Stomach (tissue), 4 donors: ENCODE measurements at regions not wholly inside any gene's neighbourhood (a gene's known extent, or its start where the extent isn't known, plus 50 kb on each side); places are given as distances from the start of the nearest gene placed in this dataset.

ENCODE experiments used
- EP300 ChIP-seq: sonication (generic); formaldehyde crosslinking; IDR thresholded peaks from one replicate; pipeline ENCODE4 v1.6.1; 2017; ENCODE audit warnings: antibody characterized with exemption
- POLR2A ChIP-seq, 4 donors: fragments of 450-650 bp; IDR thresholded peaks; one replicate each; pipeline ENCODE4 v1.6.1; 2016; ENCODE audit warnings: antibody characterized with exemption in 4 of 4, control low read depth in 2 of 4, mild to moderate bottlenecking in 1 of 4, moderate library complexity in 1 of 4
- POLR2AphosphoS5 ChIP-seq, 3 donors: sonication (generic); formaldehyde crosslinking; IDR thresholded peaks; one replicate each; pipeline ENCODE4 v1.6.1; 2016; ENCODE audit warnings: antibody characterized with exemption in 3 of 3
- TF ChIP-seq, protein P1 (sequence below), 7 experiments: fragments of 450-650 bp in 4 of 7; fragments of 200-600 bp in 3 of 7; sonication (generic) in 3 of 7; IDR thresholded peaks; one replicate each; pipeline ENCODE4 v1.5.1; 2016 to 2019; ENCODE audit warnings: antibody characterized with exemption in 7 of 7, control low read depth in 2 of 7, mild to moderate bottlenecking in 1 of 7

DNA sequence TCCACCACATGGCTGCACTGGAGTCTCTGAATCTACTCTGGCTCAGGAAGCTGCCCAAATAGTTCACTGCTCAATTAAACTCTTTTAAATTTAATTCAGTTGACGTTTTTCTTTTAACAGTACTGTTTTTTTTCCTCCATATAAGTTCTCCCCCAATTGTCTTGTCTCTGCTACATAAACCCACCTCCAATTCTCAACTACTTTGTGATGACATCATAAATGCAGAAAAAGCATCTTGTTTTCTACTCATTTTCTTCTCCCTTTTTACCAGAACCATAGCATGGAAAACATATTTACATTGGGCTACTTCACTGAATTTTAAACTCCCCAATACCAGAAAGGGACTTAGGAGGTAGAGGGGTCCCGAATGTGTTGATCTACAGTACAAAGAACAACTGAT, 270.4 kb downstream of the GPD2 start:
- TF ChIP-seq, protein P1, sequence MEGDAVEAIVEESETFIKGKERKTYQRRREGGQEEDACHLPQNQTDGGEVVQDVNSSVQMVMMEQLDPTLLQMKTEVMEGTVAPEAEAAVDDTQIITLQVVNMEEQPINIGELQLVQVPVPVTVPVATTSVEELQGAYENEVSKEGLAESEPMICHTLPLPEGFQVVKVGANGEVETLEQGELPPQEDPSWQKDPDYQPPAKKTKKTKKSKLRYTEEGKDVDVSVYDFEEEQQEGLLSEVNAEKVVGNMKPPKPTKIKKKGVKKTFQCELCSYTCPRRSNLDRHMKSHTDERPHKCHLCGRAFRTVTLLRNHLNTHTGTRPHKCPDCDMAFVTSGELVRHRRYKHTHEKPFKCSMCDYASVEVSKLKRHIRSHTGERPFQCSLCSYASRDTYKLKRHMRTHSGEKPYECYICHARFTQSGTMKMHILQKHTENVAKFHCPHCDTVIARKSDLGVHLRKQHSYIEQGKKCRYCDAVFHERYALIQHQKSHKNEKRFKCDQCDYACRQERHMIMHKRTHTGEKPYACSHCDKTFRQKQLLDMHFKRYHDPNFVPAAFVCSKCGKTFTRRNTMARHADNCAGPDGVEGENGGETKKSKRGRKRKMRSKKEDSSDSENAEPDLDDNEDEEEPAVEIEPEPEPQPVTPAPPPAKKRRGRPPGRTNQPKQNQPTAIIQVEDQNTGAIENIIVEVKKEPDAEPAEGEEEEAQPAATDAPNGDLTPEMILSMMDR (IDR thresholded peaks at IDR 0.05) = no peak
- TF ChIP-seq POLR2AphosphoS5 (IDR thresholded peaks at IDR 0.05) (no peak), POLR2A (IDR thresholded peaks at IDR 0.05) (no peak), EP300 (no peak)
